ENCODE measurements at regions not wholly inside any gene's neighbourhood (a gene's known extent, or its start where the extent isn't known, plus 50 kb on each side); places are given as distances from the start of the nearest gene placed in this dataset.

GRCh38 chr2:150209746-150210145 is 277.7 kb downstream of the RND3 start:
- TF ChIP-seq POLR2AphosphoS5 (IDR thresholded peaks at IDR 0.05), result no peak
- no peak for TF ChIP-seq CTCF (IDR thresholded peaks at IDR 0.05)

All from stomach (tissue), 4 donors.